ENCODE measurements at regions not wholly inside any gene's neighbourhood (a gene's known extent, or its start where the extent isn't known, plus 50 kb on each side); places are given as distances from the start of the nearest gene placed in this dataset.
"Not testable (repeated sequence)": the region's sequence is repeated elsewhere in the genome, so short reads cannot be mapped to it uniquely, and the experiment has no call there.

- DNase-seq, result no peak
Observed at GRCh38 chr9:74415995-74416394, 81.1 kb upstream of the RORB start.

- DNase-seq, result not testable (repeated sequence)
Observed at GRCh38 chr9:74424488-74424887, 72.6 kb upstream of the RORB start.

- no peak for DNase-seq
Observed at GRCh38 chr9:74431467-74431866, 65.7 kb upstream of the RORB start.

- no peak for DNase-seq
Observed at GRCh38 chr9:74443036-74443750, 53.9 kb upstream of the RORB start.

- no peak for DNase-seq
Observed at GRCh38 chr9:74444369-74444768, 52.8 kb upstream of the RORB start.
